PC-9 (cell line): ENCODE measurements at regions not wholly inside any gene's neighbourhood (a gene's known extent, or its start where the extent isn't known, plus 50 kb on each side); places are given as distances from the start of the nearest gene placed in this dataset.

Experiments
- BruUV-seq: library from RNA; stranded (reverse); fragments of 400-500 nt; replicated peaks from 2 replicates; lab custom pipeline; 2021; lab: Mats Ljungman, UMichigan
- CTCF ChIA-PET: fragments of 300-600 bp; sonication (Branson Sonifier 250); formaldehyde crosslinking; loops from one replicate; lab custom pipeline; 2022; ENCODE audit warnings: antibody characterized with exemption; lab: Charles Lee
- POLR2A ChIA-PET: fragments of 300-600 bp; sonication (Branson Sonifier 250); formaldehyde crosslinking; loops from one replicate; lab custom pipeline; 2022; ENCODE audit warnings: antibody characterized with exemption; ENCODE audit not compliant: unreplicated experiment; lab: Charles Lee
- DNase-seq, 2 experiments: peaks; one replicate each; pipeline versions ENCODE4 v3.0.0 to v3.0.0-alpha.2; 2015 to 2022; ENCODE audit warnings: mixed read lengths in 1 of 2
- H2AFZ ChIP-seq: fragments of 200-600 bp; sonication (generic); 2 replicates; pipeline ENCODE4 v1.8.1; 2017; ENCODE audit warnings: antibody characterized with exemption
- H3F3A ChIP-seq: fragments of 200-600 bp; sonication (generic); 2 replicates; pipeline ENCODE4 v1.8.1; 2017; ENCODE audit warnings: antibody characterized with exemption, mild to moderate bottlenecking, low read depth; ENCODE audit not compliant: insufficient read depth
- H3K27ac ChIP-seq: fragments of 200-600 bp; sonication (generic); 2 replicates; pipeline ENCODE4 v1.6.1; 2016; ENCODE audit warnings: mixed run types
- H3K27me3 ChIP-seq: fragments of 200-600 bp; sonication (generic); 2 replicates; pipeline ENCODE4 v1.6.1; 2016; ENCODE audit warnings: low read depth, mixed run types; ENCODE audit not compliant: insufficient read depth
- H3K36me3 ChIP-seq: fragments of 200-600 bp; sonication (generic); 2 replicates; pipeline ENCODE4 v1.6.1; 2016; ENCODE audit warnings: low read depth, mixed run types
- H3K4me1 ChIP-seq: fragments of 200-600 bp; sonication (generic); replicated peaks from 2 replicates; pipeline ENCODE4 v1.6.1; 2016; ENCODE audit warnings: mixed run types; ENCODE audit not compliant: insufficient read depth
- H3K4me2 ChIP-seq: fragments of 200-600 bp; sonication (generic); 2 replicates; pipeline ENCODE4 v1.6.1; 2017; ENCODE audit warnings: mixed run types
- H3K4me3 ChIP-seq: fragments of 200-600 bp; sonication (generic); 2 replicates; pipeline ENCODE4 v1.6.1; 2016; ENCODE audit warnings: mixed run types
- H3K79me2 ChIP-seq: fragments of 200-600 bp; sonication (generic); 2 replicates; pipeline ENCODE4 v1.6.1; 2017; ENCODE audit warnings: low read depth, mixed run types
- H3K9me2 ChIP-seq: fragments of 200-600 bp; sonication (generic); 2 replicates; pipeline ENCODE4 v1.8.1; 2017; ENCODE audit warnings: mild to moderate bottlenecking; ENCODE audit not compliant: insufficient read depth
- H3K9me3 ChIP-seq: fragments of 200-600 bp; sonication (generic); 2 replicates; pipeline ENCODE4 v1.8.1; 2016; ENCODE audit warnings: low read depth; ENCODE audit not compliant: insufficient read depth
- H4K20me1 ChIP-seq: fragments of 200-600 bp; sonication (generic); 2 replicates; pipeline ENCODE4 v1.8.1; 2017; ENCODE audit not compliant: insufficient read depth
- EZH2 ChIP-seq: fragments of 200-600 bp; sonication (generic); IDR thresholded peaks from 2 replicates; pipeline ENCODE4 v1.8.0; 2017; ENCODE audit warnings: antibody characterized with exemption, low read depth
- intact Hi-C: fragments of 100-400 bp; cut with micrococcal nuclease; formaldehyde crosslinking; loops from one replicate; pipeline ENCODE4 v1.10.0; 2022; ENCODE audit not compliant: unreplicated experiment
- TF ChIP-seq, protein P1 (sequence below): fragments of 200-600 bp; sonication (generic); conservative IDR thresholded peaks from 2 replicates; pipeline ENCODE4 v1.6.1; 2017; ENCODE audit warnings: mixed run types, antibody characterized with exemption, mild to moderate bottlenecking, moderate library complexity

DNA sequence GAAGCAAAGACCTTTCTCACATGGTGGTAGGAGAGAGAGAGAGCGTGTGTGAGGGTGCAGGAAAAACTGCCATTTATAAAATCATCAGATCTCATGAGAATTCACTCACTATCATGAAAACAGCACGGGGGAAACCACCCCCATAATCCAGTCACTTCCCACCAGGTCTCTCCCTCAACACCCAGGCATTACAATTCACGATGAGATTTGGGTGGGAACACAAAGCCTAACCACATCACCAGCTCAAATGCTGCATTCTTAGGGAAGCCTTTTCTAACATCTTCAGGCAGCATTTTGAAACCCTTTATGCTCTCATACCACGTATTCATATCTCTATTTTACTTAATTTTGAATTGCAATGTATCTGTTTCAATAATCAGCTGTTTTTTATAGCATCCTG lies 165.9 kb downstream of the TMTC3 start:
- H3K4me1 ChIP-seq = no peaks in the 10 kb centered on the region
- no peak overlapping the region for H3K4me2 ChIP-seq
- no peaks in the 10 kb centered on the region for H3K79me2 ChIP-seq
- no peak for DNase-seq
- no peaks in the 10 kb centered on the region for H3F3A ChIP-seq
- H4K20me1 ChIP-seq = no peaks in the 10 kb centered on the region
- TF ChIP-seq, protein P1, sequence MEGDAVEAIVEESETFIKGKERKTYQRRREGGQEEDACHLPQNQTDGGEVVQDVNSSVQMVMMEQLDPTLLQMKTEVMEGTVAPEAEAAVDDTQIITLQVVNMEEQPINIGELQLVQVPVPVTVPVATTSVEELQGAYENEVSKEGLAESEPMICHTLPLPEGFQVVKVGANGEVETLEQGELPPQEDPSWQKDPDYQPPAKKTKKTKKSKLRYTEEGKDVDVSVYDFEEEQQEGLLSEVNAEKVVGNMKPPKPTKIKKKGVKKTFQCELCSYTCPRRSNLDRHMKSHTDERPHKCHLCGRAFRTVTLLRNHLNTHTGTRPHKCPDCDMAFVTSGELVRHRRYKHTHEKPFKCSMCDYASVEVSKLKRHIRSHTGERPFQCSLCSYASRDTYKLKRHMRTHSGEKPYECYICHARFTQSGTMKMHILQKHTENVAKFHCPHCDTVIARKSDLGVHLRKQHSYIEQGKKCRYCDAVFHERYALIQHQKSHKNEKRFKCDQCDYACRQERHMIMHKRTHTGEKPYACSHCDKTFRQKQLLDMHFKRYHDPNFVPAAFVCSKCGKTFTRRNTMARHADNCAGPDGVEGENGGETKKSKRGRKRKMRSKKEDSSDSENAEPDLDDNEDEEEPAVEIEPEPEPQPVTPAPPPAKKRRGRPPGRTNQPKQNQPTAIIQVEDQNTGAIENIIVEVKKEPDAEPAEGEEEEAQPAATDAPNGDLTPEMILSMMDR = no peak
- no peak for TF ChIP-seq EZH2
- H3K9me3 ChIP-seq = 0 out of 2 replicates have a peak, but pooled peaks cover 3% of the 10 kb centered on the region
- H3K27ac ChIP-seq = no peak overlapping the region
- no peak overlapping the region for H3K4me3 ChIP-seq
- H3K36me3 ChIP-seq = no peaks in the 10 kb centered on the region
- no peaks in the 10 kb centered on the region; the same call in 1 of the 2 replicates for H3K9me2 ChIP-seq
- CTCF ChIA-PET = no interaction called here
- H3K27me3 ChIP-seq = no peaks in the 10 kb centered on the region
- POLR2A ChIA-PET = no interaction called here
- no peak overlapping the region for H2AFZ ChIP-seq
- no TSS peak for BruUV-seq
- intact Hi-C loops = no loop called here

DNA sequence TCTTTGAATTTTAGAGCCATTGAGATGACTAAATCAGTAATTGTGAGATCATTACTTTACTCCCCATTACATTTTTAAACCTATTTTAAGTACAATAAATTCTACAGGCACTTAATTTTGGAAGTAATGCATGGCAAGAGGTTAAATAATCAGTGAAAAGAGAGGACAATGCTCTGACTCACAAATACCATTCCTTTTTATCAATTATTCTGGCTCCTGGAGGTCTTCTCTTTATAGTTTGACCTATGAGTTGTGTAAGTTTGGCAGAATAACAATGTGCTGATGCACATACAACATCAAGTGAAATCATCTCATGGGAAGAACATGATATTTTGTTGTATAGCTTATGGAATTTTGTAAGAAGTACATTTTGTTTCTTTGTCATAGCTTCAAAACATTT lies 166.7 kb downstream of the TMTC3 start:
- no peaks in the 10 kb centered on the region for H3K27me3 ChIP-seq
- H3K27ac ChIP-seq = no peak overlapping the region
- H3K4me3 ChIP-seq = no peak overlapping the region
- 0 out of 2 replicates have a peak, but pooled peaks cover 3% of the 10 kb centered on the region for H3K9me3 ChIP-seq
- H3K4me2 ChIP-seq = no peak overlapping the region
- no peaks in the 10 kb centered on the region for H3K4me1 ChIP-seq
- CTCF ChIA-PET = no interaction called here
- H4K20me1 ChIP-seq = no peaks in the 10 kb centered on the region
- H3K79me2 ChIP-seq = no peaks in the 10 kb centered on the region
- POLR2A ChIA-PET = interaction anchor here (0.6 kb wide), 1 partner anchor 167 kb away, joined by 3 read pairs; the partner anchor contains the start of gene CEP290
- no peak for TF ChIP-seq EZH2
- TF ChIP-seq, protein P1 = no peak
- H3F3A ChIP-seq = no peaks in the 10 kb centered on the region
- H2AFZ ChIP-seq = no peak overlapping the region
- intact Hi-C loops = no loop called here
- no peaks in the 10 kb centered on the region; the same call in 1 of the 2 replicates for H3K9me2 ChIP-seq
- no peak for DNase-seq
- H3K36me3 ChIP-seq = no peaks in the 10 kb centered on the region
- no TSS peak for BruUV-seq

DNA sequence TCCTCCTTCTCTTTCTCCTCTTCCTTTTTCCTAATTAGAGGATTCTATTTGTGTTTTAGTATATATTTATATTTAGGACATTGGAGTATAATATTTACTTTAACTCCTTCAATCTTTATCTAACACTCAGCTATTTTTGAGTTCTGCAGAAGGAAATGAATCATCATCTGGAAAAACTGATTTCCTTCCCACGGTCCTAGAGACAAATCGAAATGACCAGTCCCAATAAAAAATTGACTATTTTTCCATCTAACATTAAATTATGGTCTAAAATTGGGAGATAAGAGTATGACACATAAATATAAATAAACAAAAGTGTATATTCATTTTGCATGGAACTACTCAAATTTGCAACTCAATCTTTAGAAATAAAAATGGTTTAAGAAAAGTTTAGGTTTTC lies 167.4 kb downstream of the TMTC3 start:
- Histone ChIP-seq H3K79me2 (no peaks in the 10 kb centered on the region), H3K27ac (no peak overlapping the region), H3K4me2 (no peak overlapping the region), H3K27me3 (no peaks in the 10 kb centered on the region), H3F3A (no peaks in the 10 kb centered on the region), H3K36me3 (no peaks in the 10 kb centered on the region), H3K4me1 (no peaks in the 10 kb centered on the region), H2AFZ (no peak overlapping the region), H4K20me1 (no peaks in the 10 kb centered on the region), H3K9me2 (no peaks in the 10 kb centered on the region; the same call in 1 of the 2 replicates), H3K9me3 (0 out of 2 replicates have a peak, but pooled peaks cover 3% of the 10 kb centered on the region), H3K4me3 (no peak overlapping the region)
- DNase-seq = no peak
- TF ChIP-seq, protein P1 = no peak
- no peak for TF ChIP-seq EZH2
- intact Hi-C loops = no loop called here
- BruUV-seq = no TSS peak
- CTCF ChIA-PET = no interaction called here
- POLR2A ChIA-PET = no interaction called here
